ENCODE measurements at regions not wholly inside any gene's neighbourhood (a gene's known extent, or its start where the extent isn't known, plus 50 kb on each side); places are given as distances from the start of the nearest gene placed in this dataset.
A peak's percentile ranks its signal among the peaks of the same experiment; 100 is the strongest.

DNA sequence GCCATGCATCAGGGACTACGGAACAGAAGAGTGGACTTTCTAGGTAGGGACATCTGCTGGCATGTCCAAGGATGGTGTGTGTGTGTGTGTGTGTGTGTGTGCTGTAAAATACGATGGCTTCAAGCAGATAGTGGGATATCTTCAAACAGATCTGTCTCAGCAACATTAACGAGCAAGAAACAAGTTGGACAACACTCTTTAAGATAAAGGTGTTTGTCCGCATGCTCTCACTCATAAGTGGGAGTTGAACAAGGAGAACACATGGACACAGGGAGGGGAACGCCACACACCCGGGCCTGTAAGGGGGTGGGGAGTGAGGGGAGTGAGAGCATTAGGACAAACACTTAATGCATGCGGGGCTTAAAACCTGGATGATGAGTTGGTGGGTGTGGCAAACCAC lies 89.8 kb upstream of the AKR1E2 start:
- no peaks in the 10 kb centered on the region for H3K4me1 ChIP-seq (ENCODE audit: insufficient read depth, low read length)
- no peak overlapping the region for H2BK12ac ChIP-seq (ENCODE audit: insufficient read length, low read depth, low read length)
- Mint-ChIP-seq H3K36me3 (ENCODE audit: insufficient read depth in 1 of 3, low read depth in 3 of 3) (no peaks in the 10 kb centered on the region), H3K4me1 (no peaks in the 10 kb centered on the region), H3K9me3 (no peaks in the 10 kb centered on the region; a peak in 1 of 5 replicates), H3K27ac (peak overlapping the region in 2 of 3 experiments; percentile 42 to 55; a peak in 1 of 7 replicates), H3K27me3 (ENCODE audit: low read depth) (no peaks in the 10 kb centered on the region), H3K4me3 (no peak overlapping the region)
- no peak overlapping the region for H3K4me2 ChIP-seq (ENCODE audit: insufficient read depth, insufficient read length, low read length)
- H3K79me1 ChIP-seq (ENCODE audit: insufficient read depth, low read depth, low read length, poor library complexity, severe bottlenecking), result no peaks in the 10 kb centered on the region
- H2BK15ac ChIP-seq (ENCODE audit: low read depth, low read length), result no peak overlapping the region
- no peaks in the 10 kb centered on the region for H3K9me3 ChIP-seq (ENCODE audit: control insufficient read depth, low read depth, low read length)
- H4K5ac ChIP-seq (ENCODE audit: insufficient read length, low read depth, low read length), result no peak overlapping the region
- no peak overlapping the region for H3K14ac ChIP-seq (ENCODE audit: insufficient read depth, low read length)
- no peak overlapping the region for H2BK20ac ChIP-seq (ENCODE audit: low read depth, low read length, poor library complexity, severe bottlenecking)
- no peak overlapping the region for H2AFZ ChIP-seq (ENCODE audit: low read length)
- TF ChIP-seq, protein P1, sequence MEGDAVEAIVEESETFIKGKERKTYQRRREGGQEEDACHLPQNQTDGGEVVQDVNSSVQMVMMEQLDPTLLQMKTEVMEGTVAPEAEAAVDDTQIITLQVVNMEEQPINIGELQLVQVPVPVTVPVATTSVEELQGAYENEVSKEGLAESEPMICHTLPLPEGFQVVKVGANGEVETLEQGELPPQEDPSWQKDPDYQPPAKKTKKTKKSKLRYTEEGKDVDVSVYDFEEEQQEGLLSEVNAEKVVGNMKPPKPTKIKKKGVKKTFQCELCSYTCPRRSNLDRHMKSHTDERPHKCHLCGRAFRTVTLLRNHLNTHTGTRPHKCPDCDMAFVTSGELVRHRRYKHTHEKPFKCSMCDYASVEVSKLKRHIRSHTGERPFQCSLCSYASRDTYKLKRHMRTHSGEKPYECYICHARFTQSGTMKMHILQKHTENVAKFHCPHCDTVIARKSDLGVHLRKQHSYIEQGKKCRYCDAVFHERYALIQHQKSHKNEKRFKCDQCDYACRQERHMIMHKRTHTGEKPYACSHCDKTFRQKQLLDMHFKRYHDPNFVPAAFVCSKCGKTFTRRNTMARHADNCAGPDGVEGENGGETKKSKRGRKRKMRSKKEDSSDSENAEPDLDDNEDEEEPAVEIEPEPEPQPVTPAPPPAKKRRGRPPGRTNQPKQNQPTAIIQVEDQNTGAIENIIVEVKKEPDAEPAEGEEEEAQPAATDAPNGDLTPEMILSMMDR (conservative IDR thresholded peaks at IDR 0.05), result no peak
- no peak overlapping the region for H2AK5ac ChIP-seq (ENCODE audit: insufficient read length, low read length)
- no CpG with 5 or more reads among the region's 7 CpGs for WGBS (ENCODE audit: extremely low coverage, insufficient read length, low lambda C conversion rate)
- H3T11ph ChIP-seq (ENCODE audit: low read length), result no peak overlapping the region
- no peak overlapping the region for H3K23ac ChIP-seq (ENCODE audit: insufficient read length, low read depth, low read length)
- H4K8ac ChIP-seq (replicated peaks; ENCODE audit: insufficient read length, low read depth, low read length), result no peak overlapping the region
- no peak overlapping the region for H2BK5ac ChIP-seq (ENCODE audit: insufficient read length, low read length)
- no peak overlapping the region for H3K56ac ChIP-seq (ENCODE audit: insufficient read length, low read depth, low read length)
- peaks cover 2% of the 10 kb centered on the region; the same call in 1 of the 2 replicates for H3K79me2 ChIP-seq (ENCODE audit: insufficient read depth, low read length)
- H3K27ac ChIP-seq (ENCODE audit: insufficient read length, low read depth, low read length), result no peak overlapping the region
- no peak for DNase-seq
- H3K23me2 ChIP-seq (ENCODE audit: insufficient read length, low read depth, low read length, poor library complexity, severe bottlenecking), result no peaks in the 10 kb centered on the region
- no peaks in the 10 kb centered on the region for H3K27me3 ChIP-seq (ENCODE audit: insufficient read depth, low read length)
- H3K9ac ChIP-seq (ENCODE audit: extremely low read depth, insufficient read length, low read length), result no peak overlapping the region
- no peak overlapping the region for H3K18ac ChIP-seq (ENCODE audit: insufficient read length, low read depth, low read length)
- no peak overlapping the region for H3K4ac ChIP-seq (ENCODE audit: low read depth, low read length)
- no peak overlapping the region for H2BK120ac ChIP-seq (ENCODE audit: low read depth, low read length, poor library complexity, severe bottlenecking)
- H4K20me1 ChIP-seq (ENCODE audit: control insufficient read depth, insufficient read depth, insufficient read length), result no peaks in the 10 kb centered on the region
- H4K91ac ChIP-seq (ENCODE audit: insufficient read length, low read depth, low read length), result no peak overlapping the region
